HEK293T (cell line): ENCODE measurements at regions not wholly inside any gene's neighbourhood (a gene's known extent, or its start where the extent isn't known, plus 50 kb on each side); places are given as distances from the start of the nearest gene placed in this dataset.

Experiments used
- ARNT ChIP-seq: fragments of 450-650 bp; IDR thresholded peaks from 2 replicates; pipeline ENCODE4 v1.6.1; 2017; ENCODE audit warnings: mild to moderate bottlenecking
- BHLHE40 ChIP-seq: fragments of 450-650 bp; IDR thresholded peaks from 2 replicates; pipeline ENCODE4 v1.6.1; 2016; ENCODE audit warnings: mild to moderate bottlenecking, moderate library complexity, borderline replicate concordance
- ELF4 ChIP-seq: fragments of 450-650 bp; IDR thresholded peaks from 2 replicates; pipeline ENCODE4 v1.6.1; 2017; ENCODE audit warnings: antibody characterized with exemption
- FOXA1 ChIP-seq: fragments of 450-650 bp; IDR thresholded peaks from 2 replicates; pipeline ENCODE4 v1.6.1; 2016; ENCODE audit warnings: mild to moderate bottlenecking
- FOXK2 ChIP-seq: fragments of 450-650 bp; IDR thresholded peaks from 2 replicates; pipeline ENCODE4 v1.6.1; 2016; ENCODE audit warnings: mild to moderate bottlenecking
- LEF1 ChIP-seq: fragments of 450-650 bp; IDR thresholded peaks from 2 replicates; pipeline ENCODE4 v1.6.1; 2017; ENCODE audit warnings: mild to moderate bottlenecking, borderline replicate concordance
- PKNOX1 ChIP-seq: fragments of 450-650 bp; IDR thresholded peaks from 2 replicates; pipeline ENCODE4 v1.6.1; 2016
- SP1 ChIP-seq: fragments of 450-650 bp; IDR thresholded peaks from 2 replicates; pipeline ENCODE4 v1.6.1; 2017
- TARDBP ChIP-seq: fragments of 450-650 bp; IDR thresholded peaks from 2 replicates; pipeline ENCODE4 v1.6.1; 2016
- ZNF384 ChIP-seq: fragments of 450-650 bp; IDR thresholded peaks from 2 replicates; pipeline ENCODE4 v1.6.1; 2016

DNA sequence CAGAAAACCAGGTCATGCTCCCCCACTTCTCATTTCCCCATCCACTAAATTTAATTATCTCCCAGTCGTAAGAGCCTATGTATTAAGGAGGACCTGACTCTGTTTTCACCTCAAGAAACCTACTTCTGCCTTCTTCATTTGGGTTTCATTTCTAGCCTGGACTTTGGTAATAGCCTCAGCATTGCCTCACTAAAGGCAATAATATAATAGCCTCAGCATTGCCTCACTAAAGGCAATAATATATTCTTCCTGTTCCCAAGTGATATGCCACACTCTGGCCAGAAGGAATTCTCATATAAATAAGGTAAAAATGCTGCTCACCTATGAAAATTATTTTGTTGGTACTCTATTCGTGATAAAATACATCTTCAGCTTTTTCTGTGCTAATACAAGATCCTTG is 993.9 kb downstream of the EFNB2 start:
- no peak for TF ChIP-seq SP1
- TF ChIP-seq TARDBP = no peak
- no peak for TF ChIP-seq BHLHE40
- no peak for TF ChIP-seq LEF1
- TF ChIP-seq FOXA1 = no peak
- no peak for TF ChIP-seq ELF4
- no peak for TF ChIP-seq ZNF384
- TF ChIP-seq FOXK2 = no peak
- no peak for TF ChIP-seq ARNT
- TF ChIP-seq PKNOX1 = no peak
